ENCODE measurements at regions not wholly inside any gene's neighbourhood (a gene's known extent, or its start where the extent isn't known, plus 50 kb on each side); places are given as distances from the start of the nearest gene placed in this dataset.

- CTCF ChIA-PET = no interaction called here
- H3K27ac ChIP-seq (ENCODE audit: extremely low read depth, low read depth, low read length) = no peak overlapping the region
- H3K4me3 ChIP-seq (ENCODE audit: low read depth, low read length) = no peak overlapping the region
- POLR2A ChIA-PET = no interaction called here
- TF ChIP-seq ZNF175 (tag by site-specific recombination; IDR thresholded peaks at IDR 0.05) = no peak
- no peak for TF ChIP-seq ZBTB20 (tag by site-specific recombination; IDR thresholded peaks at IDR 0.05)
- no peak for TF ChIP-seq ZNF701 (tag by site-specific recombination; IDR thresholded peaks at IDR 0.05)
- TF ChIP-seq ZFHX2 (tag by site-specific recombination; conservative IDR thresholded peaks at IDR 0.05) = no peak
- no peak for TF ChIP-seq GLI4 (tag by site-specific recombination; IDR thresholded peaks at IDR 0.05)
- TF ChIP-seq ZNF274 (IDR thresholded peaks at IDR 0.05; ENCODE audit: low read length) = no peak
- no peak for TF ChIP-seq ZNF274 (tag by site-specific recombination; IDR thresholded peaks at IDR 0.05; ENCODE audit: borderline replicate concordance)
- TF ChIP-seq ZNF792 (tag by site-specific recombination; IDR thresholded peaks at IDR 0.05) = no peak
- H3K4me1 ChIP-seq (ENCODE audit: control insufficient read depth, insufficient read depth, low read length) = no peaks in the 10 kb centered on the region
- no peaks in the 10 kb centered on the region for H3K36me3 ChIP-seq (ENCODE audit: control insufficient read depth in 2 of 2, insufficient read depth in 1 of 2, low read length in 2 of 2)
- no peaks in the 10 kb centered on the region for H3K9me3 ChIP-seq (ENCODE audit: control insufficient read depth, insufficient read depth, low read depth, low read length)
Observed at GRCh38 chr5:21121213-21121612, 1133.2 kb upstream of the CDH18 start.

- Histone ChIP-seq H3K9me3 (ENCODE audit: control insufficient read depth, insufficient read depth, low read depth, low read length) (no peaks in the 10 kb centered on the region), H3K4me1 (ENCODE audit: control insufficient read depth, insufficient read depth, low read length) (no peaks in the 10 kb centered on the region), H3K4me3 (ENCODE audit: low read depth, low read length) (no peak overlapping the region), H3K36me3 (ENCODE audit: control insufficient read depth in 2 of 2, insufficient read depth in 1 of 2, low read length in 2 of 2) (no peaks in the 10 kb centered on the region), H3K27ac (ENCODE audit: extremely low read depth, low read depth, low read length) (no peak overlapping the region)
- ChIA-PET POLR2A (no interaction called here), CTCF (interaction anchor here (0.6 kb wide), 1 partner anchor 32 kb away, joined by 3 read pairs; no protein-coding TSS in a partner anchor)
- TF ChIP-seq ZNF24 (tag by site-specific recombination; IDR thresholded peaks at IDR 0.05) (no peak), ZNF629 (tag by site-specific recombination; IDR thresholded peaks at IDR 0.05) (no peak)
Observed at GRCh38 chr5:21097661-21098060, 1109.7 kb upstream of the CDH18 start.

- no peak overlapping the region for H3K4me3 ChIP-seq (ENCODE audit: low read depth, low read length)
- H3K27ac ChIP-seq (ENCODE audit: extremely low read depth, low read depth, low read length) = no peak overlapping the region
- no peaks in the 10 kb centered on the region for H3K4me1 ChIP-seq (ENCODE audit: control insufficient read depth, insufficient read depth, low read length)
- H3K9me3 ChIP-seq (ENCODE audit: control insufficient read depth, insufficient read depth, low read depth, low read length) = no peaks in the 10 kb centered on the region
- no peaks in the 10 kb centered on the region for H3K36me3 ChIP-seq (ENCODE audit: control insufficient read depth in 2 of 2, insufficient read depth in 1 of 2, low read length in 2 of 2)
- no peak for TF ChIP-seq ZNF362 (tag by site-specific recombination; IDR thresholded peaks at IDR 0.05)
- TF ChIP-seq EGR2 (tag by site-specific recombination; IDR thresholded peaks at IDR 0.05; ENCODE audit: low read depth) = no peak
- ChIA-PET CTCF (no interaction called here), POLR2A (no interaction called here)
Observed at GRCh38 chr5:21094619-21095018, 1106.6 kb upstream of the CDH18 start.

GRCh38 chr5:21087766-21088165 lies 1099.8 kb upstream of the CDH18 start:
- Histone ChIP-seq H3K9me3 (ENCODE audit: control insufficient read depth, insufficient read depth, low read depth, low read length) (no peaks in the 10 kb centered on the region), H3K4me1 (ENCODE audit: control insufficient read depth, insufficient read depth, low read length) (no peaks in the 10 kb centered on the region), H3K27ac (ENCODE audit: extremely low read depth, low read depth, low read length) (no peak overlapping the region), H3K36me3 (ENCODE audit: control insufficient read depth in 2 of 2, insufficient read depth in 1 of 2, low read length in 2 of 2) (no peaks in the 10 kb centered on the region), H3K4me3 (ENCODE audit: low read depth, low read length) (no peak overlapping the region)
- POLR2A ChIA-PET = no interaction called here
- CTCF ChIA-PET = no interaction called here
- no peak for TF ChIP-seq HOXD13 (CRISPR knock-in tag; IDR thresholded peaks at IDR 0.05; ENCODE audit: borderline replicate concordance)
- no peak for TF ChIP-seq PBX3 (CRISPR knock-in tag; IDR thresholded peaks at IDR 0.05)
- no peak for TF ChIP-seq OSR2 (tag by site-specific recombination; IDR thresholded peaks at IDR 0.05)
- TF ChIP-seq ZNF335 (tag by site-specific recombination; conservative IDR thresholded peaks at IDR 0.05) = no peak
- TF ChIP-seq AEBP2 (tag by site-specific recombination; IDR thresholded peaks at IDR 0.05; ENCODE audit: borderline replicate concordance) = no peak
- no peak for TF ChIP-seq ZNF707 (tag by site-specific recombination; IDR thresholded peaks at IDR 0.05)
- TF ChIP-seq ZNF280C (tag by site-specific recombination; IDR thresholded peaks at IDR 0.05) = no peak
- TF ChIP-seq ZNF501 (tag by site-specific recombination; IDR thresholded peaks at IDR 0.05) = no peak
- TF ChIP-seq ZNF530 (tag by site-specific recombination; IDR thresholded peaks at IDR 0.05; ENCODE audit: low read depth) = no peak
- no peak for TF ChIP-seq ZBTB49 (tag by site-specific recombination; IDR thresholded peaks at IDR 0.05; ENCODE audit: low read depth)
